ENCODE measurements at regions not wholly inside any gene's neighbourhood (a gene's known extent, or its start where the extent isn't known, plus 50 kb on each side); places are given as distances from the start of the nearest gene placed in this dataset.

- Histone ChIP-seq H3K4me3 (no peak overlapping the region), H3K36me3 (ENCODE audit: low read depth, missing control alignments) (no peaks in the 10 kb centered on the region), H3K27me3 (no peaks in the 10 kb centered on the region), H3K4me1 (no peaks in the 10 kb centered on the region), H3K9me3 (no peaks in the 10 kb centered on the region), H3K27ac (no peak overlapping the region)
- no peak for DNase-seq
- WGBS, 2 donors = 90 to 91% methylated on average over 4 of the region's 4 CpGs
- intact Hi-C loops (cut with DNase I; ENCODE audit: low total_unique reads) = no loop called here
- TF ChIP-seq POLR2A (IDR thresholded peaks at IDR 0.05) (no peak), CTCF (IDR thresholded peaks at IDR 0.05) (no peak)
Observed at GRCh38 chr5:115355767-115356381, 59.4 kb upstream of the CCDC112 start.

GRCh38 chr5:115355095-115355494 lies 58.6 kb upstream of the CCDC112 start:
- Histone ChIP-seq H3K36me3 (ENCODE audit: low read depth, missing control alignments) (no peaks in the 10 kb centered on the region), H3K9me3 (no peaks in the 10 kb centered on the region), H3K4me1 (no peaks in the 10 kb centered on the region), H3K27me3 (no peaks in the 10 kb centered on the region), H3K27ac (no peak overlapping the region), H3K4me3 (no peak overlapping the region)
- intact Hi-C loops (cut with DNase I; ENCODE audit: low total_unique reads) = no loop called here
- 81 to 93% methylated on average over 1 of the region's 1 CpG for WGBS, 2 donors
- no peak for TF ChIP-seq CTCF (IDR thresholded peaks at IDR 0.05)
- no peak for TF ChIP-seq POLR2A (IDR thresholded peaks at IDR 0.05)
- DNase-seq = no peak

GRCh38 chr5:115354246-115354645 lies 57.8 kb upstream of the CCDC112 start:
- TF ChIP-seq CTCF (IDR thresholded peaks at IDR 0.05) = no peak
- TF ChIP-seq POLR2A (IDR thresholded peaks at IDR 0.05) = no peak
- Histone ChIP-seq H3K4me1 (no peaks in the 10 kb centered on the region), H3K27ac (no peak overlapping the region), H3K4me3 (no peak overlapping the region), H3K36me3 (ENCODE audit: low read depth, missing control alignments) (no peaks in the 10 kb centered on the region), H3K27me3 (no peaks in the 10 kb centered on the region), H3K9me3 (no peaks in the 10 kb centered on the region)
- no peak for DNase-seq
- 48 to 80% methylated on average over 5 of the region's 5 CpGs for WGBS, 2 donors
- intact Hi-C loops (cut with DNase I; ENCODE audit: low total_unique reads) = no loop called here

- 79 to 96% methylated on average over 2 of the region's 2 CpGs for WGBS, 2 donors
- Histone ChIP-seq H3K9me3 (no peaks in the 10 kb centered on the region), H3K4me3 (no peak overlapping the region), H3K36me3 (ENCODE audit: low read depth, missing control alignments) (no peaks in the 10 kb centered on the region), H3K4me1 (no peaks in the 10 kb centered on the region), H3K27ac (no peak overlapping the region), H3K27me3 (no peaks in the 10 kb centered on the region)
- DNase-seq = no peak
- no peak for TF ChIP-seq CTCF (IDR thresholded peaks at IDR 0.05)
- TF ChIP-seq POLR2A (IDR thresholded peaks at IDR 0.05) = no peak
- intact Hi-C loops (cut with DNase I; ENCODE audit: low total_unique reads) = no loop called here
Observed at GRCh38 chr5:115352571-115352970, 56.1 kb upstream of the CCDC112 start.

All from testis (tissue), 2 donors.